Adrenal gland (tissue), 5 donors: ENCODE measurements at regions not wholly inside any gene's neighbourhood (a gene's known extent, or its start where the extent isn't known, plus 50 kb on each side); places are given as distances from the start of the nearest gene placed in this dataset.

ENCODE experiments used
- POLR2A ChIP-seq, 2 donors: fragments of 450-650 bp; IDR thresholded peaks; one replicate each; pipeline ENCODE4 v1.6.1; 2017; ENCODE audit warnings: antibody characterized with exemption in 2 of 2, mild to moderate bottlenecking in 2 of 2, moderate library complexity in 1 of 2
- TF ChIP-seq, protein P1 (sequence below), 6 experiments: fragments of 450-650 bp in 4 of 6; fragments of 200-600 bp in 2 of 6; sonication (generic) in 1 of 6; IDR thresholded peaks; 1 replicate in 5 of 6; 2 replicates in 1 of 6; pipeline versions ENCODE4 v1.5.1 to v1.8.0; 2016 to 2021; ENCODE audit warnings: antibody characterized with exemption in 6 of 6, mild to moderate bottlenecking in 2 of 6, moderate library complexity in 1 of 6
- donor health status: DM: no; HTN: no; CAD: no.

DNA sequence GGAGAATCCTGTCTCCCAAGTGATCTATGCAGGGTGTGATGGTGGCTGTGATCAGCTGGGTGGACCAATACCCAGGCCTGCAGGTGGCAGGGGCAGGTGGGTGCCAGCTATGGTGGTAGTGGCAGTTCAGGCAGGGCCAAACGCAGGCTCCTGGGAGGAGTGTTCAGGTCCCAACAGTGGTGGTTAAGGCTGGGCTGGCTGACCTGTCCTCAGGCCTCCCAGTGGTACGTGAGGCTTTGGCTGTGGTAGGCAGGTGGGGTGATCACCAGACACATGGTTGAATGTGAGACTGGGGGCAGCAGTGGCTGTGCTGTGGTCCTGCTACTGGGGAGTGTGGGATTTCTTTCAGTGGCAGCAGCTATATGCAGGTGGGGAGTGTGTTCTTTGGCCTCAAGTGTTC lies 126.7 kb upstream of the STARD3NL start:
- TF ChIP-seq, protein P1, sequence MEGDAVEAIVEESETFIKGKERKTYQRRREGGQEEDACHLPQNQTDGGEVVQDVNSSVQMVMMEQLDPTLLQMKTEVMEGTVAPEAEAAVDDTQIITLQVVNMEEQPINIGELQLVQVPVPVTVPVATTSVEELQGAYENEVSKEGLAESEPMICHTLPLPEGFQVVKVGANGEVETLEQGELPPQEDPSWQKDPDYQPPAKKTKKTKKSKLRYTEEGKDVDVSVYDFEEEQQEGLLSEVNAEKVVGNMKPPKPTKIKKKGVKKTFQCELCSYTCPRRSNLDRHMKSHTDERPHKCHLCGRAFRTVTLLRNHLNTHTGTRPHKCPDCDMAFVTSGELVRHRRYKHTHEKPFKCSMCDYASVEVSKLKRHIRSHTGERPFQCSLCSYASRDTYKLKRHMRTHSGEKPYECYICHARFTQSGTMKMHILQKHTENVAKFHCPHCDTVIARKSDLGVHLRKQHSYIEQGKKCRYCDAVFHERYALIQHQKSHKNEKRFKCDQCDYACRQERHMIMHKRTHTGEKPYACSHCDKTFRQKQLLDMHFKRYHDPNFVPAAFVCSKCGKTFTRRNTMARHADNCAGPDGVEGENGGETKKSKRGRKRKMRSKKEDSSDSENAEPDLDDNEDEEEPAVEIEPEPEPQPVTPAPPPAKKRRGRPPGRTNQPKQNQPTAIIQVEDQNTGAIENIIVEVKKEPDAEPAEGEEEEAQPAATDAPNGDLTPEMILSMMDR (IDR thresholded peaks at IDR 0.05): no peak
- no peak for TF ChIP-seq POLR2A (IDR thresholded peaks at IDR 0.05)
